K562 (cell line): ENCODE measurements at regions not wholly inside any gene's neighbourhood (a gene's known extent, or its start where the extent isn't known, plus 50 kb on each side); places are given as distances from the start of the nearest gene placed in this dataset.

Experiments
- ATAC-seq: fragments of 200-7000 bp; cut with Tn5 transposase; 3 replicates; pipeline ENCODE4 v1.9.1; 2020; ENCODE audit warnings: moderate library complexity
- BruUV-seq: library from RNA; stranded (reverse); fragments of 400-500 nt; replicated peaks from 2 replicates; lab custom pipeline; 2021; lab: Mats Ljungman, UMichigan
- CTCF ChIA-PET: fragments of 300-600 bp; formaldehyde crosslinking; extraction: SDS; loops from one replicate; lab custom pipeline; 2021; ENCODE audit warnings: low intra/inter-chr PET ratio; lab: Yijun Ruan, JAX
- POLR2A ChIA-PET: fragments of 300-600, 350-650 bp; sonication (Branson Sonifier 250); formaldehyde crosslinking; extraction: SDS; loops from one replicate; lab custom pipeline; 2021; ENCODE audit warnings: antibody characterized with exemption, inconsistent platforms; lab: Yijun Ruan, JAX
- DNase-seq, 4 experiments: peaks; one replicate each; pipeline versions ENCODE4 v3.0.0 to v3.0.0-alpha.2; 2011 to 2018; ENCODE audit warnings: low spot score in 3 of 4, mixed read lengths in 3 of 4; ENCODE audit errors: extremely low read depth in 1 of 4
- FAIRE-seq: peaks from 2 replicates; lab custom pipeline; 2011; peaks lifted over from hg19 to GRCh38; lab: Jason Lieb, UNC
- H2AFZ ChIP-seq: 2 replicates; pipeline ENCODE4 v1.6.0; 2011; ENCODE audit warnings: low read depth, low read length, control low read depth, inconsistent platforms
- H3K27ac ChIP-seq: fragments of 200-600 bp; 3 replicates; pipeline ENCODE4 v1.8.0; 2011; ENCODE audit warnings: low read depth, mild to moderate bottlenecking, control low read depth, inconsistent platforms, low read length, moderate library complexity, mixed read lengths; ENCODE audit errors: extremely low read depth
- H3K27me3 ChIP-seq, 2 experiments: fragments of 300-600 bp in 1 of 2; 2 replicates in 1 of 2; 3 replicates in 1 of 2; pipeline versions ENCODE4 v1.6.0 to v1.8.0; 2011; ENCODE audit warnings: inconsistent platforms in 2 of 2, low read length in 2 of 2, mild to moderate bottlenecking in 1 of 2, mixed read lengths in 1 of 2, moderate library complexity in 1 of 2; ENCODE audit not compliant: control insufficient read depth in 2 of 2, insufficient read depth in 2 of 2
- H3K36me3 ChIP-seq: fragments of 300-600 bp; 3 replicates; pipeline ENCODE4 v1.8.0; 2011; ENCODE audit warnings: mild to moderate bottlenecking, low read length, inconsistent platforms; ENCODE audit not compliant: control insufficient read depth, insufficient read depth
- H3K4me1 ChIP-seq, 2 experiments: fragments of 200-600 bp in 1 of 2; replicated peaks in 1 of 2; 2 replicates in 1 of 2; 3 replicates in 1 of 2; pipeline versions ENCODE4 v1.5.1 to v1.8.0; 2011; ENCODE audit warnings: inconsistent platforms in 2 of 2, low read length in 2 of 2, mild to moderate bottlenecking in 1 of 2, mixed read lengths in 1 of 2, moderate library complexity in 1 of 2; ENCODE audit not compliant: control insufficient read depth in 2 of 2, insufficient read depth in 2 of 2
- H3K4me2 ChIP-seq: 2 replicates; pipeline ENCODE4 v1.6.1; 2011; ENCODE audit warnings: low read length, control low read depth, inconsistent platforms, mixed read lengths; ENCODE audit not compliant: insufficient read depth
- H3K4me3 ChIP-seq: fragments of 200-600 bp; sonication (generic), shearing (Covaris generic); 2 replicates; pipeline ENCODE4 v1.5.1; 2016; ENCODE audit warnings: control low read depth, inconsistent platforms
- H3K79me2 ChIP-seq: fragments of 200-600 bp; 3 replicates; pipeline ENCODE4 v1.8.0; 2011; ENCODE audit warnings: low read length, inconsistent platforms; ENCODE audit not compliant: control insufficient read depth, insufficient read depth
- H3K9ac ChIP-seq, 2 experiments: 2 replicates each; pipeline versions ENCODE4 v1.6.0 to v1.6.1; 2011; ENCODE audit warnings: low read depth in 2 of 2, low read length in 2 of 2, control low read depth in 1 of 2, inconsistent platforms in 1 of 2, mild to moderate bottlenecking in 1 of 2, mixed read lengths in 1 of 2; ENCODE audit not compliant: insufficient read depth in 1 of 2
- H3K9me1 ChIP-seq: one replicate; pipeline ENCODE4 v1.6.0; 2011; ENCODE audit warnings: inconsistent platforms, mild to moderate bottlenecking, low read length, moderate library complexity; ENCODE audit not compliant: control insufficient read depth, insufficient read depth
- H3K9me3 ChIP-seq: replicated peaks from 2 replicates; pipeline ENCODE4 v1.5.1; 2011; ENCODE audit warnings: low read depth, low read length, inconsistent platforms; ENCODE audit not compliant: control insufficient read depth, insufficient read depth
- H4K20me1 ChIP-seq: replicated peaks from 2 replicates; pipeline ENCODE4 v1.6.1; 2011; ENCODE audit warnings: low read length, inconsistent platforms, mixed read lengths; ENCODE audit not compliant: control insufficient read depth, insufficient read depth
- ATF6 ChIP-seq: sonication (generic); formaldehyde crosslinking; IDR thresholded peaks from 2 replicates; pipeline ENCODE4 v1.4.0; 2020; ENCODE audit warnings: mild to moderate bottlenecking, missing genetic modification reagents
- COPS2 ChIP-seq: fragments of 450-650 bp; conservative IDR thresholded peaks from 2 replicates; pipeline ENCODE4 v1.6.1; 2016; ENCODE audit warnings: mild to moderate bottlenecking, moderate library complexity
- GTF2F1 ChIP-seq: IDR thresholded peaks from 2 replicates; pipeline ENCODE4 v1.6.1; 2011; ENCODE audit warnings: low read depth, low read length, improper control_type of control experiment
- MEF2D ChIP-seq: conservative IDR thresholded peaks from 2 replicates; pipeline ENCODE4 v1.6.1; 2016; ENCODE audit warnings: low read depth, missing genetic modification characterization, missing compliant biosample characterization
- MTA2 ChIP-seq: fragments of 450-650 bp; IDR thresholded peaks from 2 replicates; pipeline ENCODE4 v1.6.1; 2016; ENCODE audit warnings: low read depth
- NCOR1 ChIP-seq: fragments of 450-650 bp; IDR thresholded peaks from 2 replicates; pipeline ENCODE4 v1.6.1; 2016; ENCODE audit warnings: mild to moderate bottlenecking, moderate library complexity
- U2AF1 ChIP-seq: fragments of 200-400 bp; formaldehyde crosslinking; optimal IDR thresholded peaks from 2 replicates; pipeline ENCODE3; 2017; ENCODE audit warnings: mild to moderate bottlenecking, low read depth, low read length, moderate library complexity
- ZNF507 ChIP-seq: conservative IDR thresholded peaks from 2 replicates; pipeline ENCODE4 v1.6.1; 2017; ENCODE audit warnings: missing genetic modification characterization, missing compliant biosample characterization
- WGBS: fragments of 100-300 bp; shearing (Covaris generic); methylation state at CpG from one replicate; pipeline ENCODE4 v1.1.6; 2016; ENCODE audit warnings: low coverage, mixed read lengths; ENCODE audit not compliant: insufficient coverage; ENCODE audit errors: missing lambda C conversion rate; 5-methylcytosine and 5-hydroxymethylcytosine counted together
- in situ Hi-C: fragments of 300-500 bp; cut with MboI; formaldehyde crosslinking; loops from 4 replicates; pipeline ENCODE4 v1.15.0; 2018; ENCODE audit warnings: inconsistent platforms, mixed read lengths
- intact Hi-C: fragments of 100-400 bp; cut with micrococcal nuclease; formaldehyde crosslinking; loops from 2 replicates; pipeline ENCODE4 v1.14.2; 2022

GRCh38 chr4:60455380-60455779 is 744.7 kb upstream of the ADGRL3 start:
- POLR2A ChIA-PET: no interaction called here
- Histone ChIP-seq H3K36me3 (no peaks in the 10 kb centered on the region), H3K9me3 (no peaks in the 10 kb centered on the region), H3K4me3 (no peak overlapping the region), H3K9ac (no peak overlapping the region), H3K9me1 (no peaks in the 10 kb centered on the region), H4K20me1 (no peaks in the 10 kb centered on the region), H3K79me2 (no peaks in the 10 kb centered on the region), H2AFZ (no peak overlapping the region), H3K27me3 (no peaks in the 10 kb centered on the region), H3K4me2 (no peak overlapping the region), H3K4me1 (no peaks in the 10 kb centered on the region), H3K27ac (no peak overlapping the region)
- intact Hi-C loops (no loop called here), in situ Hi-C loops (no loop called here)
- TF ChIP-seq NCOR1 (no peak), ZNF507 (tag) (no peak)
- DNase-seq (no peak), FAIRE-seq (no peak), ATAC-seq (no peak)
- no TSS peak for BruUV-seq
- WGBS: 0% methylated on average over 1 of the region's 1 CpG
- CTCF ChIA-PET: no interaction called here

DNA sequence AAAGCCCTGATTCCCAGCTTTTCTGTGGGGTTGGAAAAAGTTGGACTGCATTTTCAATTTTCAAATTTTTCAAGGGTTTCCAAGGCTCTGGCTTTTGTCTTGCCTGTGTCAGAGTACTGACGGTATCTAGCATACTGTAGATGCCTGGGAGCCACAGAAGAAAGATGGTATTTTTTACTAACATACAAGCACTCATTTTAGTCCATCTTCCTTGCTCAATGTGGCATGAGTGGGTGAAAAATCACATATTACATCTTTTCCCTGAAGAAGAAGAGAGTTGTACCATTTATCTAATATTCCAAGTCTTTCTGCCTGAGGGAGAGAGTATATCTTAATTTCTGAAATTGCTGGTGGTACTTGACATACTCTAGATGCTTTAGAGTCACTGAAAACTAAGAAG is 738.6 kb upstream of the ADGRL3 start:
- no peaks in the 10 kb centered on the region for H3K27me3 ChIP-seq
- DNase-seq (no peak), ATAC-seq (no peak), FAIRE-seq (no peak)
- ChIA-PET POLR2A (no interaction called here), CTCF (no interaction called here)
- H3K4me3 ChIP-seq: no peak overlapping the region
- H3K4me2 ChIP-seq: no peak overlapping the region
- H3K27ac ChIP-seq: no peak overlapping the region
- no peaks in the 10 kb centered on the region for H4K20me1 ChIP-seq
- BruUV-seq: no TSS peak
- no peaks in the 10 kb centered on the region for H3K4me1 ChIP-seq
- no peaks in the 10 kb centered on the region for H3K9me3 ChIP-seq
- no peak overlapping the region for H2AFZ ChIP-seq
- no peaks in the 10 kb centered on the region for H3K79me2 ChIP-seq
- H3K36me3 ChIP-seq: no peaks in the 10 kb centered on the region
- no peak overlapping the region for H3K9ac ChIP-seq
- intact Hi-C loops (no loop called here), in situ Hi-C loops (no loop called here)
- WGBS: 0% methylated on average over 1 of the region's 1 CpG
- no peak for TF ChIP-seq ATF6 (CRISPR knock-in tag)
- no peak for TF ChIP-seq COPS2
- TF ChIP-seq MEF2D (tag): no peak
- no peak for TF ChIP-seq MTA2
- TF ChIP-seq GTF2F1: no peak
- TF ChIP-seq U2AF1: no peak
- TF ChIP-seq, all 486 proteins: peak for 0
- H3K9me1 ChIP-seq: no peaks in the 10 kb centered on the region
